K562 (cell line): ENCODE measurements at regions not wholly inside any gene's neighbourhood (a gene's known extent, or its start where the extent isn't known, plus 50 kb on each side); places are given as distances from the start of the nearest gene placed in this dataset.

ENCODE experiments used
- ATAC-seq: fragments of 200-7000 bp; cut with Tn5 transposase; 3 replicates; pipeline ENCODE4 v1.9.1; 2020; ENCODE audit warnings: moderate library complexity
- BruUV-seq: library from RNA; stranded (reverse); fragments of 400-500 nt; replicated peaks from 2 replicates; lab custom pipeline; 2021; lab: Mats Ljungman, UMichigan
- CTCF ChIA-PET: fragments of 300-600 bp; formaldehyde crosslinking; extraction: SDS; loops from one replicate; lab custom pipeline; 2021; ENCODE audit warnings: low intra/inter-chr PET ratio; lab: Yijun Ruan, JAX
- POLR2A ChIA-PET: fragments of 300-600, 350-650 bp; sonication (Branson Sonifier 250); formaldehyde crosslinking; extraction: SDS; loops from one replicate; lab custom pipeline; 2021; ENCODE audit warnings: antibody characterized with exemption, inconsistent platforms; lab: Yijun Ruan, JAX
- DNase-seq, 4 experiments: peaks; one replicate each; pipeline versions ENCODE4 v3.0.0 to v3.0.0-alpha.2; 2011 to 2018; ENCODE audit warnings: low spot score in 3 of 4, mixed read lengths in 3 of 4; ENCODE audit errors: extremely low read depth in 1 of 4
- FAIRE-seq: peaks from 2 replicates; lab custom pipeline; 2011; peaks lifted over from hg19 to GRCh38; lab: Jason Lieb, UNC
- H2AFZ ChIP-seq: 2 replicates; pipeline ENCODE4 v1.6.0; 2011; ENCODE audit warnings: low read depth, low read length, control low read depth, inconsistent platforms
- H3K27ac ChIP-seq: fragments of 200-600 bp; 3 replicates; pipeline ENCODE4 v1.8.0; 2011; ENCODE audit warnings: low read depth, mild to moderate bottlenecking, control low read depth, inconsistent platforms, low read length, moderate library complexity, mixed read lengths; ENCODE audit errors: extremely low read depth
- H3K27me3 ChIP-seq, 2 experiments: fragments of 300-600 bp in 1 of 2; 2 replicates in 1 of 2; 3 replicates in 1 of 2; pipeline versions ENCODE4 v1.6.0 to v1.8.0; 2011; ENCODE audit warnings: inconsistent platforms in 2 of 2, low read length in 2 of 2, mild to moderate bottlenecking in 1 of 2, mixed read lengths in 1 of 2, moderate library complexity in 1 of 2; ENCODE audit not compliant: control insufficient read depth in 2 of 2, insufficient read depth in 2 of 2
- H3K36me3 ChIP-seq: fragments of 300-600 bp; 3 replicates; pipeline ENCODE4 v1.8.0; 2011; ENCODE audit warnings: mild to moderate bottlenecking, low read length, inconsistent platforms; ENCODE audit not compliant: control insufficient read depth, insufficient read depth
- H3K4me1 ChIP-seq, 2 experiments: fragments of 200-600 bp in 1 of 2; replicated peaks in 1 of 2; 2 replicates in 1 of 2; 3 replicates in 1 of 2; pipeline versions ENCODE4 v1.5.1 to v1.8.0; 2011; ENCODE audit warnings: inconsistent platforms in 2 of 2, low read length in 2 of 2, mild to moderate bottlenecking in 1 of 2, mixed read lengths in 1 of 2, moderate library complexity in 1 of 2; ENCODE audit not compliant: control insufficient read depth in 2 of 2, insufficient read depth in 2 of 2
- H3K4me2 ChIP-seq: 2 replicates; pipeline ENCODE4 v1.6.1; 2011; ENCODE audit warnings: low read length, control low read depth, inconsistent platforms, mixed read lengths; ENCODE audit not compliant: insufficient read depth
- H3K4me3 ChIP-seq: fragments of 200-600 bp; sonication (generic), shearing (Covaris generic); 2 replicates; pipeline ENCODE4 v1.5.1; 2016; ENCODE audit warnings: control low read depth, inconsistent platforms
- H3K79me2 ChIP-seq: fragments of 200-600 bp; 3 replicates; pipeline ENCODE4 v1.8.0; 2011; ENCODE audit warnings: low read length, inconsistent platforms; ENCODE audit not compliant: control insufficient read depth, insufficient read depth
- H3K9ac ChIP-seq, 2 experiments: 2 replicates each; pipeline versions ENCODE4 v1.6.0 to v1.6.1; 2011; ENCODE audit warnings: low read depth in 2 of 2, low read length in 2 of 2, control low read depth in 1 of 2, inconsistent platforms in 1 of 2, mild to moderate bottlenecking in 1 of 2, mixed read lengths in 1 of 2; ENCODE audit not compliant: insufficient read depth in 1 of 2
- H3K9me1 ChIP-seq: one replicate; pipeline ENCODE4 v1.6.0; 2011; ENCODE audit warnings: inconsistent platforms, mild to moderate bottlenecking, low read length, moderate library complexity; ENCODE audit not compliant: control insufficient read depth, insufficient read depth
- H3K9me3 ChIP-seq: replicated peaks from 2 replicates; pipeline ENCODE4 v1.5.1; 2011; ENCODE audit warnings: low read depth, low read length, inconsistent platforms; ENCODE audit not compliant: control insufficient read depth, insufficient read depth
- H4K20me1 ChIP-seq: replicated peaks from 2 replicates; pipeline ENCODE4 v1.6.1; 2011; ENCODE audit warnings: low read length, inconsistent platforms, mixed read lengths; ENCODE audit not compliant: control insufficient read depth, insufficient read depth
- CBFA2T2 ChIP-seq: fragments of 450-650 bp; conservative IDR thresholded peaks from 2 replicates; pipeline ENCODE4 v1.6.1; 2017; ENCODE audit warnings: mild to moderate bottlenecking
- DDX20 ChIP-seq: fragments of 450-650 bp; IDR thresholded peaks from 2 replicates; pipeline ENCODE4 v1.6.1; 2016; ENCODE audit warnings: missing genetic modification characterization, low read depth, mild to moderate bottlenecking, missing compliant biosample characterization, moderate library complexity
- E2F3 ChIP-seq: fragments of 250-450 bp; sonication (Bioruptor Pico); IDR thresholded peaks from 2 replicates; pipeline ENCODE4 v1.4.0; 2020; ENCODE audit warnings: mild to moderate bottlenecking
- E2F5 ChIP-seq: sonication (generic); formaldehyde crosslinking; IDR thresholded peaks from 2 replicates; pipeline ENCODE4 v1.8.0; 2022; ENCODE audit warnings: mild to moderate bottlenecking, missing genetic modification reagents
- ETV5 ChIP-seq: sonication (generic); formaldehyde crosslinking; IDR thresholded peaks from 2 replicates; pipeline ENCODE4 v1.4.0; 2020; ENCODE audit warnings: low read depth, mild to moderate bottlenecking, missing genetic modification reagents
- NFRKB ChIP-seq: fragments of 450-650 bp; IDR thresholded peaks from 2 replicates; pipeline ENCODE4 v1.6.1; 2016; ENCODE audit warnings: low read depth
- TCF3 ChIP-seq: sonication (generic); formaldehyde crosslinking; IDR thresholded peaks from 2 replicates; pipeline ENCODE4 v1.4.0; 2020; ENCODE audit warnings: mild to moderate bottlenecking, missing genetic modification reagents
- TFE3 ChIP-seq: fragments of 450-650 bp; formaldehyde crosslinking; IDR thresholded peaks from 2 replicates; pipeline ENCODE4 v1.4.0; 2020; ENCODE audit warnings: mild to moderate bottlenecking, mixed read lengths
- THAP12 ChIP-seq: fragments of 250-450 bp; sonication (Bioruptor Pico); IDR thresholded peaks from 2 replicates; pipeline ENCODE4 v1.9.0; 2021; ENCODE audit warnings: mild to moderate bottlenecking, inconsistent platforms
- TRIM24 ChIP-seq, 2 experiments: fragments of 450-650 bp; IDR thresholded peaks; 2 replicates each; pipeline ENCODE4 v1.6.1; 2016
- ZHX1 ChIP-seq: fragments of 150-350 bp; conservative IDR thresholded peaks from 2 replicates; pipeline ENCODE4 v1.6.1; 2014; ENCODE audit warnings: low read length
- ZNF445 ChIP-seq: fragments of 250-450 bp; sonication (Bioruptor Pico); IDR thresholded peaks from 2 replicates; pipeline ENCODE4 v1.4.0; 2020; ENCODE audit warnings: low read depth, mild to moderate bottlenecking, moderate library complexity
- ZNF77 ChIP-seq: fragments of 250-450 bp; sonication (Bioruptor Pico); IDR thresholded peaks from 2 replicates; pipeline ENCODE4 v1.5.0; 2020
- WGBS: fragments of 100-300 bp; shearing (Covaris generic); methylation state at CpG from one replicate; pipeline ENCODE4 v1.1.6; 2016; ENCODE audit warnings: low coverage, mixed read lengths; ENCODE audit not compliant: insufficient coverage; ENCODE audit errors: missing lambda C conversion rate; 5-methylcytosine and 5-hydroxymethylcytosine counted together
- in situ Hi-C: fragments of 300-500 bp; cut with MboI; formaldehyde crosslinking; loops from 4 replicates; pipeline ENCODE4 v1.15.0; 2018; ENCODE audit warnings: inconsistent platforms, mixed read lengths
- intact Hi-C: fragments of 100-400 bp; cut with micrococcal nuclease; formaldehyde crosslinking; loops from 2 replicates; pipeline ENCODE4 v1.14.2; 2022

GRCh38 chr3:105022813-105023212, 343.9 kb upstream of the ALCAM start:
- Histone ChIP-seq H2AFZ (no peak overlapping the region), H4K20me1 (no peaks in the 10 kb centered on the region), H3K27ac (no peak overlapping the region), H3K9me1 (no peaks in the 10 kb centered on the region), H3K27me3 (no peaks in the 10 kb centered on the region), H3K4me2 (no peak overlapping the region), H3K79me2 (no peaks in the 10 kb centered on the region), H3K36me3 (no peaks in the 10 kb centered on the region), H3K4me3 (no peak overlapping the region), H3K4me1 (no peaks in the 10 kb centered on the region), H3K9me3 (no peaks in the 10 kb centered on the region), H3K9ac (no peak overlapping the region)
- CTCF ChIA-PET, result no interaction called here
- intact Hi-C loops (no loop called here), in situ Hi-C loops (no loop called here)
- ATAC-seq (no peak), FAIRE-seq (no peak), DNase-seq (no peak)
- 0% methylated on average over 1 of the region's 2 CpGs for WGBS
- POLR2A ChIA-PET, result no interaction called here
- BruUV-seq, result no TSS peak
- TF ChIP-seq NFRKB, result no peak
- TF ChIP-seq TRIM24 (IDR thresholded peaks at IDR 0.05), result no peak
- TF ChIP-seq ETV5, result no peak
- TF ChIP-seq ZHX1, result no peak
- no peak for TF ChIP-seq DDX20 (tag)
- TF ChIP-seq CBFA2T2, result no peak
- no peak for TF ChIP-seq ZNF445 (CRISPR knock-in tag)
- no peak for TF ChIP-seq TFE3 (CRISPR knock-in tag)
- no peak for TF ChIP-seq E2F3 (CRISPR knock-in tag)
- no peak for TF ChIP-seq TCF3 (CRISPR knock-in tag)
- no peak for TF ChIP-seq THAP12 (CRISPR knock-in tag)
- TF ChIP-seq E2F5, result no peak
- no peak for TF ChIP-seq ZNF77
